ENCODE measurements at regions not wholly inside any gene's neighbourhood (a gene's known extent, or its start where the extent isn't known, plus 50 kb on each side); places are given as distances from the start of the nearest gene placed in this dataset.

- no peak for TF ChIP-seq EGR1 (IDR thresholded peaks at IDR 0.05; ENCODE audit: low read depth)
- TF ChIP-seq SRF (IDR thresholded peaks at IDR 0.05; ENCODE audit: low read depth), result no peak
- TF ChIP-seq RAD21 (IDR thresholded peaks at IDR 0.05; ENCODE audit: low read depth), result no peak
- no peak for TF ChIP-seq ZNF274 (IDR thresholded peaks at IDR 0.05; ENCODE audit: low read depth, low read length)
- TF ChIP-seq YY1 (IDR thresholded peaks at IDR 0.05; ENCODE audit: extremely low read depth, insufficient replicate concordance, low read depth, low read length), result no peak
- TF ChIP-seq TCF7L2 (IDR thresholded peaks at IDR 0.05; ENCODE audit: borderline replicate concordance, extremely low read depth, insufficient read depth, insufficient read length), result no peak
- TF ChIP-seq CTCF (IDR thresholded peaks at IDR 0.05 in 2 of 3, conservative IDR thresholded peaks at IDR 0.05 in 1 of 3; ENCODE audit: borderline replicate concordance in 1 of 3, insufficient read depth in 1 of 3, low read depth in 2 of 3, low read length in 2 of 3), result no peak
- TF ChIP-seq ELF1 (IDR thresholded peaks at IDR 0.05; ENCODE audit: borderline replicate concordance, low read depth), result no peak
- no peak for TF ChIP-seq JUND (IDR thresholded peaks at IDR 0.05)
- TF ChIP-seq, protein P1, sequence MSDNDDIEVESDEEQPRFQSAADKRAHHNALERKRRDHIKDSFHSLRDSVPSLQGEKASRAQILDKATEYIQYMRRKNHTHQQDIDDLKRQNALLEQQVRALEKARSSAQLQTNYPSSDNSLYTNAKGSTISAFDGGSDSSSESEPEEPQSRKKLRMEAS (IDR thresholded peaks at IDR 0.05), result no peak
- no peaks in the 10 kb centered on the region for H3K79me2 ChIP-seq (ENCODE audit: insufficient read depth, low read length)
- no peak overlapping the region for H3K9ac ChIP-seq (ENCODE audit: low read length)
- H3K4me3 ChIP-seq (replicated peaks in 1 of 2; ENCODE audit: low read depth in 1 of 2, low read length in 2 of 2), result no peak overlapping the region
- DNase-seq (ENCODE audit: low read depth, low spot score) (no peak), ATAC-seq (no peak)
- no peaks in the 10 kb centered on the region for H3K9me2 ChIP-seq (ENCODE audit: insufficient read depth)
- intact Hi-C loops (cut with micrococcal nuclease), result no loop called here
- H3K27me3 ChIP-seq (ENCODE audit: insufficient read depth, low read length), result no peaks in the 10 kb centered on the region
- no TSS peak for BruUV-seq (replicated peaks)
- RAD21 ChIA-PET (ENCODE audit: low non-redundant PET in 1 of 2, low total read pairs in 2 of 2, uncharacterized antibody in 2 of 2, unreplicated experiment in 2 of 2), result no interaction called here
- CTCF ChIA-PET, result no interaction called here
- no peak overlapping the region for H3K4me2 ChIP-seq (ENCODE audit: low read length)
- H2AFZ ChIP-seq (ENCODE audit: low read depth, low read length, poor library complexity, severe bottlenecking), result no peak overlapping the region
- no peak overlapping the region for H3K27ac ChIP-seq (ENCODE audit: low read depth, low read length)
- POLR2A ChIA-PET, result no interaction called here
- H3K4me1 ChIP-seq (ENCODE audit: control insufficient read depth in 1 of 2, insufficient read depth in 2 of 2, low read length in 2 of 2), result no peaks in the 10 kb centered on the region
- H4K20me1 ChIP-seq (ENCODE audit: insufficient read depth), result no peaks in the 10 kb centered on the region
- no peaks in the 10 kb centered on the region for H3K9me3 ChIP-seq (ENCODE audit: control insufficient read depth in 1 of 2, insufficient read depth in 1 of 2, low read depth in 1 of 2, low read length in 2 of 2)
- no peaks in the 10 kb centered on the region for H3K36me3 ChIP-seq (ENCODE audit: control insufficient read depth in 1 of 2, insufficient read depth in 2 of 2, low read length in 2 of 2)
Observed at GRCh38 chr7:41777894-41778596, 75.2 kb upstream of the INHBA start.
